NCI-H2107 treated with DMSO at 0.1 percent for 48 hours (cell line): ENCODE measurements at regions not wholly inside any gene's neighbourhood (a gene's known extent, or its start where the extent isn't known, plus 50 kb on each side); places are given as distances from the start of the nearest gene placed in this dataset.
A peak's percentile ranks its signal among the peaks of the same experiment; 100 is the strongest.
"Not testable (repeated sequence)": the region's sequence is repeated elsewhere in the genome, so short reads cannot be mapped to it uniquely, and the experiment has no call there.

ENCODE experiments used
- DNase-seq: peaks from one replicate; lab custom pipeline; 2025; ENCODE audit not compliant: unreplicated experiment; lab: John Stamatoyannopoulos, UW

- no peak for DNase-seq
Measured at GRCh38 chr3:15983232-15983631, 185.5 kb upstream of the ANKRD28 start.

GRCh38 chr3:15983693-15984092 lies 185.9 kb upstream of the ANKRD28 start:
- DNase-seq, result no peak

- no peak for DNase-seq
Measured at GRCh38 chr3:15989419-15989818, 185.1 kb upstream of the GALNT15 start.

- DNase-seq, result not testable (repeated sequence)
Measured at GRCh38 chr3:15993660-15994059, 180.8 kb upstream of the GALNT15 start.

- not testable (repeated sequence) for DNase-seq
Measured at GRCh38 chr3:15996496-15996895, 178.0 kb upstream of the GALNT15 start.

- DNase-seq, result no peak
Measured at GRCh38 chr3:15997274-15997943, 177.1 kb upstream of the GALNT15 start.

- DNase-seq, result no peak
Measured at GRCh38 chr3:15998911-15999310, 175.6 kb upstream of the GALNT15 start.

GRCh38 chr3:16004812-16005211 lies 169.7 kb upstream of the GALNT15 start:
- DNase-seq, result no peak

- no peak for DNase-seq
Measured at GRCh38 chr3:16011376-16011775, 163.1 kb upstream of the GALNT15 start.

GRCh38 chr3:16012086-16012485 lies 162.4 kb upstream of the GALNT15 start:
- no peak for DNase-seq

GRCh38 chr3:16013568-16013967 lies 160.9 kb upstream of the GALNT15 start:
- no peak for DNase-seq

- DNase-seq, result not testable (repeated sequence)
Measured at GRCh38 chr3:16021801-16022200, 152.7 kb upstream of the GALNT15 start.

GRCh38 chr3:16023881-16024280 lies 150.6 kb upstream of the GALNT15 start:
- not testable (repeated sequence) for DNase-seq

GRCh38 chr3:16024548-16024947 lies 149.9 kb upstream of the GALNT15 start:
- no peak for DNase-seq

- DNase-seq, result no peak
Measured at GRCh38 chr3:16026753-16027152, 147.7 kb upstream of the GALNT15 start.

- no peak for DNase-seq
Measured at GRCh38 chr3:16028604-16029003, 145.9 kb upstream of the GALNT15 start.

GRCh38 chr3:16030342-16030741 lies 144.1 kb upstream of the GALNT15 start:
- DNase-seq, result no peak

- no peak for DNase-seq
Measured at GRCh38 chr3:16031434-16031833, 143.0 kb upstream of the GALNT15 start.

GRCh38 chr3:16033889-16034687 lies 140.4 kb upstream of the GALNT15 start:
- DNase-seq, result no peak

- no peak for DNase-seq
Measured at GRCh38 chr3:16040991-16041390, 133.5 kb upstream of the GALNT15 start.

- peak; percentile 36 for DNase-seq
Measured at GRCh38 chr3:16048435-16049318, 125.8 kb upstream of the GALNT15 start.
